Liver (tissue), 8 donors: ENCODE measurements at regions not wholly inside any gene's neighbourhood (a gene's known extent, or its start where the extent isn't known, plus 50 kb on each side); places are given as distances from the start of the nearest gene placed in this dataset.

Experiments
- DNase-seq: peaks from one replicate; pipeline ENCODE4 v3.0.0-alpha.2; 2017; ENCODE audit warnings: low spot score
- H3K27ac ChIP-seq, 2 donors: one replicate each; pipeline ENCODE4 v1.7.0; 2013; ENCODE audit warnings: inconsistent platforms in 2 of 2, low read length in 2 of 2, control low read depth in 1 of 2, low read depth in 1 of 2, mild to moderate bottlenecking in 1 of 2
- H3K27me3 ChIP-seq, 4 donors: one replicate each; pipeline versions ENCODE4 v1.6.1 to v1.7.0; 2013; ENCODE audit warnings: low read length in 3 of 4, inconsistent platforms in 1 of 4, mild to moderate bottlenecking in 1 of 4, moderate library complexity in 1 of 4; ENCODE audit not compliant: control insufficient read depth in 4 of 4, insufficient read depth in 4 of 4
- H3K36me3 ChIP-seq, 4 donors: one replicate each; pipeline versions ENCODE4 v1.6.1 to v1.7.0; 2013; ENCODE audit warnings: low read length in 3 of 4, mild to moderate bottlenecking in 3 of 4, low read depth in 1 of 4, moderate library complexity in 1 of 4; ENCODE audit not compliant: control insufficient read depth in 4 of 4, insufficient read depth in 3 of 4
- H3K4me1 ChIP-seq, 4 donors: one replicate each; pipeline versions ENCODE4 v1.6.1 to v1.7.0; 2013; ENCODE audit warnings: low read length in 3 of 4, mild to moderate bottlenecking in 3 of 4, moderate library complexity in 1 of 4; ENCODE audit not compliant: control insufficient read depth in 4 of 4, insufficient read depth in 4 of 4
- H3K4me3 ChIP-seq, 3 donors: one replicate each; pipeline versions ENCODE4 v1.6.1 to v1.7.0; 2013; ENCODE audit warnings: low read length in 3 of 3, control low read depth in 1 of 3, low read depth in 1 of 3, mild to moderate bottlenecking in 1 of 3
- H3K9ac ChIP-seq, 2 donors: one replicate each; pipeline ENCODE4 v1.7.0; 2013; ENCODE audit warnings: low read length in 2 of 2, mild to moderate bottlenecking in 2 of 2, moderate library complexity in 2 of 2, control low read depth in 1 of 2, low read depth in 1 of 2
- H3K9me3 ChIP-seq, 4 donors: one replicate each; pipeline versions ENCODE4 v1.6.1 to v1.7.0; 2013; ENCODE audit warnings: low read length in 3 of 4; ENCODE audit not compliant: control insufficient read depth in 4 of 4
- ATF3 ChIP-seq: IDR thresholded peaks from 2 replicates; pipeline ENCODE4 v1.6.1; 2016; ENCODE audit warnings: antibody characterized with exemption
- CTCF ChIP-seq: fragments of 150-350 bp; IDR thresholded peaks from 2 replicates; pipeline ENCODE4 v1.5.1; 2017; ENCODE audit warnings: improper control_type of control experiment, low read depth, low read length; ENCODE audit not compliant: missing input control
- FOXA1 ChIP-seq: IDR thresholded peaks from 2 replicates; pipeline ENCODE4 v1.6.1; 2016; ENCODE audit warnings: antibody characterized with exemption
- FOXA2 ChIP-seq: IDR thresholded peaks from 2 replicates; pipeline ENCODE4 v1.6.1; 2016; ENCODE audit warnings: antibody characterized with exemption
- GABPA ChIP-seq, 2 donors: IDR thresholded peaks in 1 of 2; conservative IDR thresholded peaks in 1 of 2; 2 replicates each; pipeline ENCODE4 v1.6.1; 2016; ENCODE audit warnings: antibody characterized with exemption in 2 of 2, mild to moderate bottlenecking in 1 of 2, moderate library complexity in 1 of 2
- HNF4A ChIP-seq, 2 donors: conservative IDR thresholded peaks; 2 replicates each; pipeline ENCODE4 v1.6.1; 2016; ENCODE audit warnings: antibody characterized with exemption in 2 of 2, mild to moderate bottlenecking in 2 of 2
- JUND ChIP-seq, 2 donors: IDR thresholded peaks; 2 replicates each; pipeline ENCODE4 v1.6.1; 2016; ENCODE audit warnings: antibody characterized with exemption in 2 of 2
- MAX ChIP-seq: IDR thresholded peaks from 2 replicates; pipeline ENCODE4 v1.6.1; 2016; ENCODE audit warnings: antibody characterized with exemption
- RAD21 ChIP-seq, 2 donors: IDR thresholded peaks; 2 replicates each; pipeline ENCODE4 v1.6.1; 2016; ENCODE audit warnings: antibody characterized with exemption in 2 of 2, mild to moderate bottlenecking in 2 of 2
- RXRA ChIP-seq, 2 donors: IDR thresholded peaks; 2 replicates each; pipeline ENCODE4 v1.6.1; 2017 to 2018; ENCODE audit warnings: antibody characterized with exemption in 2 of 2, mild to moderate bottlenecking in 1 of 2
- SP1 ChIP-seq: IDR thresholded peaks from 2 replicates; pipeline ENCODE4 v1.6.1; 2018; ENCODE audit warnings: antibody characterized with exemption, mild to moderate bottlenecking
- YY1 ChIP-seq: IDR thresholded peaks from 2 replicates; pipeline ENCODE4 v1.6.1; 2016; ENCODE audit warnings: antibody characterized with exemption, mild to moderate bottlenecking
- ZBTB33 ChIP-seq: IDR thresholded peaks from 2 replicates; pipeline ENCODE4 v1.6.1; 2016; ENCODE audit warnings: antibody characterized with exemption
- WGBS: extraction: QIAGEN DNeasy Blood & Tissue Kit; methylation state at CpG from one replicate; pipeline ENCODE4 v1.1.7; 2013; 5-methylcytosine and 5-hydroxymethylcytosine counted together
- donor health status: healthy.
- donor health status: healthy.
- donor health status: healthy.
- donor health status: healthy.
- donor health status: healthy.

GRCh38 chr14:37816135-37816534 is 220.7 kb downstream of the TTC6 start (continued):
- no peak for TF ChIP-seq CTCF

- 86% methylated on average over 4 of the region's 4 CpGs for WGBS
- Histone ChIP-seq H3K27me3 (no peaks in the 10 kb centered on the region), H3K4me1 (no peaks in the 10 kb centered on the region), H3K27ac (no peak overlapping the region), H3K4me3 (no peak overlapping the region), H3K36me3 (no peaks in the 10 kb centered on the region), H3K9ac (no peak overlapping the region), H3K9me3 (no peaks in the 10 kb centered on the region)
- no peak for DNase-seq
- no peak for TF ChIP-seq ATF3
- no peak for TF ChIP-seq RAD21 (IDR thresholded peaks at IDR 0.05)
- no peak for TF ChIP-seq FOXA2
- TF ChIP-seq ZBTB33 = no peak
- TF ChIP-seq SP1 = no peak
- no peak for TF ChIP-seq CTCF
- no peak for TF ChIP-seq GABPA (IDR thresholded peaks at IDR 0.05 in 1 of 2, conservative IDR thresholded peaks at IDR 0.05 in 1 of 2)
- no peak for TF ChIP-seq FOXA1
- TF ChIP-seq HNF4A (conservative IDR thresholded peaks at IDR 0.05) = no peak
- TF ChIP-seq RXRA (IDR thresholded peaks at IDR 0.05) = no peak
- TF ChIP-seq MAX = no peak
- no peak for TF ChIP-seq YY1
- TF ChIP-seq JUND (IDR thresholded peaks at IDR 0.05) = no peak
Measured at GRCh38 chr14:37816743-37817295, 221.4 kb downstream of the TTC6 start.
